22Rv1 (cell line): ENCODE measurements at regions not wholly inside any gene's neighbourhood (a gene's known extent, or its start where the extent isn't known, plus 50 kb on each side); places are given as distances from the start of the nearest gene placed in this dataset.

Experiments
- H3K27ac ChIP-seq: fragments of 450-650 bp; 2 replicates; pipeline ENCODE4 v1.5.1; 2017
- CTCF ChIP-seq: fragments of 450-650 bp; IDR thresholded peaks from 2 replicates; pipeline ENCODE4 v1.5.1; 2017; ENCODE audit warnings: mild to moderate bottlenecking
- ZFX ChIP-seq: fragments of 450-650 bp; IDR thresholded peaks from 2 replicates; pipeline ENCODE4 v1.6.1; 2017; ENCODE audit warnings: antibody characterized with exemption, borderline replicate concordance

GRCh38 chr9:120326049-120326693, 253.8 kb downstream of the CDK5RAP2 start:
- TF ChIP-seq CTCF (no peak), ZFX (no peak)
- no peak overlapping the region for H3K27ac ChIP-seq

GRCh38 chr9:120324996-120325642, 254.8 kb downstream of the CDK5RAP2 start:
- no peak overlapping the region for H3K27ac ChIP-seq
- TF ChIP-seq ZFX (no peak), CTCF (peak; percentile 22; the same call in 1 of the 2 replicates)

GRCh38 chr9:120324461-120324860, 255.5 kb downstream of the CDK5RAP2 start:
- H3K27ac ChIP-seq: no peak overlapping the region
- TF ChIP-seq ZFX: no peak
- TF ChIP-seq CTCF: no peak

- no peak overlapping the region for H3K27ac ChIP-seq
- TF ChIP-seq CTCF: no peak
- TF ChIP-seq ZFX: no peak
Measured at GRCh38 chr9:120323125-120323524, 256.8 kb downstream of the CDK5RAP2 start.

GRCh38 chr9:120319452-120319851, 260.5 kb downstream of the CDK5RAP2 start:
- TF ChIP-seq CTCF: no peak
- TF ChIP-seq ZFX: no peak

GRCh38 chr9:120315154-120315553, 264.8 kb downstream of the CDK5RAP2 start:
- no peak for TF ChIP-seq CTCF
- no peak for TF ChIP-seq ZFX
- no peak overlapping the region for H3K27ac ChIP-seq

More at GRCh38 chr9:120319452-120319851, 260.5 kb downstream of the CDK5RAP2 start:
- H3K27ac ChIP-seq: no peak overlapping the region

- no peak for TF ChIP-seq CTCF
Measured at GRCh38 chr9:120312031-120312430, 267.9 kb downstream of the CDK5RAP2 start.

More at GRCh38 chr9:120312031-120312430, 267.9 kb downstream of the CDK5RAP2 start:
- H3K27ac ChIP-seq: no peak overlapping the region
